Chondrocyte (in vitro differentiated cells): ENCODE measurements at regions not wholly inside any gene's neighbourhood (a gene's known extent, or its start where the extent isn't known, plus 50 kb on each side); places are given as distances from the start of the nearest gene placed in this dataset.

Experiments
- DNase-seq: peaks from one replicate; pipeline ENCODE4 v3.0.0; 2021; ENCODE audit warnings: mixed read lengths, low spot score
- H3K27ac Mint-ChIP-seq: one replicate; pipeline ENCODE4 v1.8.0; 2021; ENCODE audit warnings: mild to moderate bottlenecking, moderate library complexity, mixed read lengths; ENCODE audit not compliant: unreplicated experiment
- H3K27me3 Mint-ChIP-seq: 2 replicates; pipeline ENCODE4 v1.8.0; 2021; ENCODE audit warnings: low read depth, mixed read lengths
- H3K36me3 Mint-ChIP-seq: 2 replicates; pipeline ENCODE4 v1.8.0; 2021; ENCODE audit warnings: low read depth, mixed read lengths
- H3K4me1 Mint-ChIP-seq: 2 replicates; pipeline ENCODE4 v1.8.0; 2021; ENCODE audit warnings: low read depth, mild to moderate bottlenecking, mixed read lengths
- H3K4me3 Mint-ChIP-seq: one replicate; pipeline ENCODE4 v1.8.0; 2021; ENCODE audit warnings: mild to moderate bottlenecking, moderate library complexity, mixed read lengths; ENCODE audit not compliant: unreplicated experiment
- H3K9me3 Mint-ChIP-seq: 2 replicates; pipeline ENCODE4 v1.8.0; 2021; ENCODE audit warnings: low read depth, mixed read lengths
- TF ChIP-seq, protein P1 (sequence below): fragments of 200-600 bp; sonication (generic); IDR thresholded peaks from 2 replicates; pipeline ENCODE4 v1.5.0; 2021; ENCODE audit warnings: antibody characterized with exemption, mild to moderate bottlenecking, moderate library complexity

DNA sequence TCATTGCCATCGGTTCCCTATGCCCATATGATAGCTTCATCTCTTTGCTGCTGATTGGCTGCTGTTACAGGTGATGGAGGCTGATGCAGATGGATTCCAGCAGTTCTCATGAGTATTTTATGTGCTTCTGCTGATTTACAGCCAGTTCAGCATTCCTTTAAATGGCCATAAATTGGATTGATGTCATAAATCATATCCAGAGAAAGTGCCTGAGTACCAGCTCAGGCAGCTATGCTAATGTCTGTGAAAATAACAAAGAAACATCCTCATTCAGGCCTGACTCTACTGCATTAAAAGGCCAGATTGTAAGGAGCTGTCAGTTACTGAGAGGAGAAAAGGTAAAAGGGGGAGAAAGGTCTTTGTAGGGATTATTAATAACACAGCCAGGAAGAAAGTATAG is 756.8 kb downstream of the IGSF11 start:
- H3K36me3 Mint-ChIP-seq = no peaks in the 10 kb centered on the region
- TF ChIP-seq, protein P1, sequence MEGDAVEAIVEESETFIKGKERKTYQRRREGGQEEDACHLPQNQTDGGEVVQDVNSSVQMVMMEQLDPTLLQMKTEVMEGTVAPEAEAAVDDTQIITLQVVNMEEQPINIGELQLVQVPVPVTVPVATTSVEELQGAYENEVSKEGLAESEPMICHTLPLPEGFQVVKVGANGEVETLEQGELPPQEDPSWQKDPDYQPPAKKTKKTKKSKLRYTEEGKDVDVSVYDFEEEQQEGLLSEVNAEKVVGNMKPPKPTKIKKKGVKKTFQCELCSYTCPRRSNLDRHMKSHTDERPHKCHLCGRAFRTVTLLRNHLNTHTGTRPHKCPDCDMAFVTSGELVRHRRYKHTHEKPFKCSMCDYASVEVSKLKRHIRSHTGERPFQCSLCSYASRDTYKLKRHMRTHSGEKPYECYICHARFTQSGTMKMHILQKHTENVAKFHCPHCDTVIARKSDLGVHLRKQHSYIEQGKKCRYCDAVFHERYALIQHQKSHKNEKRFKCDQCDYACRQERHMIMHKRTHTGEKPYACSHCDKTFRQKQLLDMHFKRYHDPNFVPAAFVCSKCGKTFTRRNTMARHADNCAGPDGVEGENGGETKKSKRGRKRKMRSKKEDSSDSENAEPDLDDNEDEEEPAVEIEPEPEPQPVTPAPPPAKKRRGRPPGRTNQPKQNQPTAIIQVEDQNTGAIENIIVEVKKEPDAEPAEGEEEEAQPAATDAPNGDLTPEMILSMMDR = no peak
- H3K27me3 Mint-ChIP-seq = peaks cover 4% of the 10 kb centered on the region
- no peak overlapping the region for H3K27ac Mint-ChIP-seq
- no peaks in the 10 kb centered on the region for H3K9me3 Mint-ChIP-seq
- DNase-seq = no peak
- H3K4me3 Mint-ChIP-seq = no peak overlapping the region
- H3K4me1 Mint-ChIP-seq = no peaks in the 10 kb centered on the region

GRCh38 chr3:118292841-118293240 is 741.8 kb downstream of the IGSF11 start:
- H3K9me3 Mint-ChIP-seq = peaks cover 8% of the 10 kb centered on the region

GRCh38 chr3:118298133-118298532 is 736.5 kb downstream of the IGSF11 start:
- no peak overlapping the region for H3K27ac Mint-ChIP-seq
- H3K27me3 Mint-ChIP-seq = peaks cover 2% of the 10 kb centered on the region
- no peaks in the 10 kb centered on the region for H3K36me3 Mint-ChIP-seq
- TF ChIP-seq, protein P1 = no peak
- H3K4me3 Mint-ChIP-seq = no peak overlapping the region
- H3K9me3 Mint-ChIP-seq = no peaks in the 10 kb centered on the region
- no peaks in the 10 kb centered on the region for H3K4me1 Mint-ChIP-seq
- no peak for DNase-seq

More at GRCh38 chr3:118292841-118293240, 741.8 kb downstream of the IGSF11 start:
- TF ChIP-seq, protein P1 = no peak
- Mint-ChIP-seq H3K27me3 (peaks cover 4% of the 10 kb centered on the region), H3K4me3 (no peak overlapping the region), H3K36me3 (no peaks in the 10 kb centered on the region), H3K27ac (no peak overlapping the region), H3K4me1 (no peaks in the 10 kb centered on the region)
- no peak for DNase-seq

GRCh38 chr3:118304557-118304956 is 730.1 kb downstream of the IGSF11 start:
- no peaks in the 10 kb centered on the region for H3K9me3 Mint-ChIP-seq
- H3K4me1 Mint-ChIP-seq = peaks cover 5% of the 10 kb centered on the region
- peaks cover 4% of the 10 kb centered on the region for H3K27me3 Mint-ChIP-seq
- H3K36me3 Mint-ChIP-seq = no peaks in the 10 kb centered on the region
- H3K4me3 Mint-ChIP-seq = no peak overlapping the region
- no peak overlapping the region for H3K27ac Mint-ChIP-seq
- no peak for DNase-seq
- TF ChIP-seq, protein P1 = no peak

DNA sequence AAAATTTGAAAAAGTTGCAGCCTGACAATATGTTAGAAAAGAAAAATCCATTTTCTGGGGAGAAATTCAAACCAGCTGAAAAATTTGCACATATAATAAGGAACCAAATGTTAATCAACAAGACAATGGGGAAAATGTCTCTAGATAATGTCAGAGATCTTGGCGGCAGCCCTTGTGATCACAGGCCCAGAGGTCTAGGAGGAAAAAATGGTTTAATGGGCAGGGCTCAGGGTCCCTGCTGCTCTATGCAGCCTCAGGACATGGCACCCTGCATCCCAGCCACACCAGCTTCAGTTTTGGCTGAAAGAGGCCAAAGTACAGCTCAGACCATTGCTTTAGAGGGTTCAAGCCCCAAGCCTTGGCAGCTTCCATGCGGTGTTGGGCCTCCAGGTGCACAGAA is 701.9 kb downstream of the IGSF11 start:
- Mint-ChIP-seq H3K4me1 (no peaks in the 10 kb centered on the region), H3K9me3 (peaks cover 22% of the 10 kb centered on the region), H3K27me3 (no peaks in the 10 kb centered on the region), H3K27ac (no peak overlapping the region), H3K4me3 (no peak overlapping the region), H3K36me3 (no peaks in the 10 kb centered on the region)
- TF ChIP-seq, protein P1 = no peak
- no peak for DNase-seq
